GM12865 (cell line): ENCODE measurements at regions not wholly inside any gene's neighbourhood (a gene's known extent, or its start where the extent isn't known, plus 50 kb on each side); places are given as distances from the start of the nearest gene placed in this dataset.

ENCODE experiments used
- DNase-seq: peaks from one replicate; pipeline ENCODE4 v3.0.0; 2010; ENCODE audit warnings: low read depth
- H3K4me3 ChIP-seq: 2 replicates; pipeline ENCODE4 v1.5.1; 2011; ENCODE audit warnings: mild to moderate bottlenecking, low read depth, low read length, control low read depth
- TF ChIP-seq, protein P1 (sequence below): IDR thresholded peaks from 2 replicates; pipeline ENCODE4 v1.5.1; 2011; ENCODE audit warnings: low read length, control low read depth, low read depth, inconsistent platforms; ENCODE audit not compliant: insufficient read depth; ENCODE audit errors: missing control alignments

GRCh38 chr13:90014038-90014437 is 1333.4 kb upstream of the MIR17HG start:
- DNase-seq = no peak
- TF ChIP-seq, protein P1, sequence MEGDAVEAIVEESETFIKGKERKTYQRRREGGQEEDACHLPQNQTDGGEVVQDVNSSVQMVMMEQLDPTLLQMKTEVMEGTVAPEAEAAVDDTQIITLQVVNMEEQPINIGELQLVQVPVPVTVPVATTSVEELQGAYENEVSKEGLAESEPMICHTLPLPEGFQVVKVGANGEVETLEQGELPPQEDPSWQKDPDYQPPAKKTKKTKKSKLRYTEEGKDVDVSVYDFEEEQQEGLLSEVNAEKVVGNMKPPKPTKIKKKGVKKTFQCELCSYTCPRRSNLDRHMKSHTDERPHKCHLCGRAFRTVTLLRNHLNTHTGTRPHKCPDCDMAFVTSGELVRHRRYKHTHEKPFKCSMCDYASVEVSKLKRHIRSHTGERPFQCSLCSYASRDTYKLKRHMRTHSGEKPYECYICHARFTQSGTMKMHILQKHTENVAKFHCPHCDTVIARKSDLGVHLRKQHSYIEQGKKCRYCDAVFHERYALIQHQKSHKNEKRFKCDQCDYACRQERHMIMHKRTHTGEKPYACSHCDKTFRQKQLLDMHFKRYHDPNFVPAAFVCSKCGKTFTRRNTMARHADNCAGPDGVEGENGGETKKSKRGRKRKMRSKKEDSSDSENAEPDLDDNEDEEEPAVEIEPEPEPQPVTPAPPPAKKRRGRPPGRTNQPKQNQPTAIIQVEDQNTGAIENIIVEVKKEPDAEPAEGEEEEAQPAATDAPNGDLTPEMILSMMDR = no peak

GRCh38 chr13:90015565-90016507 is 1331.7 kb upstream of the MIR17HG start:
- peak; percentile 10 for DNase-seq
- TF ChIP-seq, protein P1 = no peak
- H3K4me3 ChIP-seq = no peak overlapping the region

More at GRCh38 chr13:90014038-90014437, 1333.4 kb upstream of the MIR17HG start:
- no peak overlapping the region for H3K4me3 ChIP-seq

DNA sequence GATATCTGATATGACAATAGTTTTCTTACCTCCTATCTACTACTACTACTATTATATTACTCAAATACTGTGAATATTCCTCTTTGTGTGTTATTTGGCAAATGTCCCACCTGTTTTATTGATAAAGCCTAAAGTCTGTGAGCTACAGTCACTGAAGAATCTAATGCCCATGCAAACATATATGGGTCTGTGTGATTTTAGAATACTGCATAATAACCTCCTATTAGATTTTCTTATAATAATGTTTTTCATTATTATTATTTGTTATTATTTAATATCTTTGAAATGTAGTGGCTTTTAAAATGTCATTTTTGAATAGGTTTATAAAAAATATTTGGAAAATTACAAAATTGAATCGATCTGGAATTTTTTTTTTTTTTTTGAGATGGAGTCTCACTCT is 1330.8 kb upstream of the MIR17HG start:
- no peak overlapping the region for H3K4me3 ChIP-seq
- TF ChIP-seq, protein P1 = no peak
- DNase-seq = no peak

DNA sequence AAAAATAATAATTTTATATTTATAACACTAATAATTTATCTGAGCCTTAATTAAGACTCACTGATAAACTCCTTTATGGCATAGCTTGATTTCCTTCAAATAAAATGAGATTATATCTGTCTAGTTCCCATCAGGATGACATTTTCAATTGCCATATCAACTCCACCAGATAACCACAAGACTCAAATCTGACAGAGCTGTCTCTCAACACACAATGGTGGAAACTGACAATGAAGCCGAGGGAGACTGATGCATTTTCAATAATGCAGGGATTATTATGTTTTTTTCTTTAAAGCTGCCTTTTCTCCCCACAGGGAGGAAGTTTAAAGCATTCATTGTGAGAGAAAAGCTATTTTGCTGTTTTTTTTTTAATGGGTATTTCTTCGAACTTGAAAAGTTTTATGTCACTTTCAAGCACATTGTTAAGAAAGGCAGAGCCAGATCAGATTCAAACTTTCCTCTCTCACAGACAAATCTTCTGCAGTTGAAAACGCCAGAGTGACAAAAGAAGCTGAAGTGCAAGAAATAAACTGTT is 1326.9 kb upstream of the MIR17HG start:
- no peak for DNase-seq
- TF ChIP-seq, protein P1 = no peak
- H3K4me3 ChIP-seq = no peak overlapping the region

DNA sequence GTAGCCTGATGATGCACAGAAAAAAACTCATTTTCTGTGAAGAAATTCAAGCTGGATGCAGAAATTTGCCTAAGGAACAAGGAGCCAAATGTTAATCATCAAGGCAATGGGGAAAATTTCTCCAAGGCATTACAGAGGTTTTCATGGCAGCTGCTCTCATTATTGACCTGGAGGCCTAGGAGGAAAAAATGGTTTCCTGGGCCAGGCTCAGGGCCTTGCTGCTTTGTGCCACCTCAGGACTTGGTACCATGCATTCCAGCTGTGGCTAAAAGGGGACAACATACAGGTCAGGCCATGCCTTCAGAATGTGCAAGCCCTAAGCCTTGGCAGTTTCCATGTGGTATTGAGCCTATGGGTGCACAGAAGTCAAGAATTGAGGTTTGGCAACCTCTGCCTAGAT is 1320.1 kb upstream of the MIR17HG start:
- no peak overlapping the region for H3K4me3 ChIP-seq
- TF ChIP-seq, protein P1 = no peak
- DNase-seq = no peak

DNA sequence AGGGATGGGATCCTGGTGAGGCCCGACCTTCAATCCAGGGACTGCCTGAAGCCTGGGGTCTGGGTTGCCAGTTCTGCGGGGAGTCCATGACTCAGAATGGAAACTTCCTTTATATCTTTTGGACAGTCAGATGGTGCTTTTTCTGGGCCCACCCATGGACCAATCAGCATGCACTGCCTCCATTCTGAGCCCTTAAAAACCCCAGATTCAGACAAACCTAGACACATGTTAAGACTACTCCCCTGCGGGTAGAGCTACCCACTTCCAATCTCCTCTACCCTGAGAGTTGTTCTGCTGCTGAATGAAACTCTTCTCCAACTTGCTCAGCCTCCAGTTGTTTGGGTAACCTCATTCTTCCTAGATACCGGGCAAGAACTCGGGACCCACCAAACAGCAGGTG is 1315.2 kb upstream of the MIR17HG start:
- TF ChIP-seq, protein P1 = no peak
- H3K4me3 ChIP-seq = no peak overlapping the region
- DNase-seq = no peak
